Endothelial cell of umbilical vein (primary cell): ENCODE measurements at regions not wholly inside any gene's neighbourhood (a gene's known extent, or its start where the extent isn't known, plus 50 kb on each side); places are given as distances from the start of the nearest gene placed in this dataset.

Experiments
- BruUV-seq: library from RNA; stranded (reverse); fragments of 400-500 nt; replicated peaks from 2 replicates; lab custom pipeline; 2021; lab: Mats Ljungman, UMichigan
- CTCF ChIA-PET: fragments of 300-600, 350-600 bp; sonication (Branson Sonifier 250); formaldehyde crosslinking; loops from one replicate; lab custom pipeline; 2021; ENCODE audit warnings: antibody characterized with exemption, inconsistent platforms; lab: Charles Lee
- POLR2A ChIA-PET: fragments of 300-600, 350-600 bp; sonication (Branson Sonifier 250); formaldehyde crosslinking; loops from one replicate; lab custom pipeline; 2021; ENCODE audit warnings: antibody characterized with exemption, inconsistent platforms; lab: Charles Lee
- DNase-seq: peaks from one replicate; pipeline ENCODE4 v3.0.0-alpha.2; 2011; ENCODE audit warnings: low read depth, low spot score
- FAIRE-seq: peaks from 2 replicates; lab custom pipeline; 2011; peaks lifted over from hg19 to GRCh38; lab: Jason Lieb, UNC
- H2AFZ ChIP-seq: 2 replicates; pipeline ENCODE4 v1.6.0; 2012; ENCODE audit warnings: low read depth, low read length, control low read depth, inconsistent platforms
- H3K27ac ChIP-seq: 2 replicates; pipeline ENCODE4 v1.5.1; 2011; ENCODE audit warnings: low read depth, mild to moderate bottlenecking, control low read depth, low read length, moderate library complexity; ENCODE audit not compliant: insufficient read depth
- H3K27me3 ChIP-seq, 2 experiments: 2 replicates each; pipeline versions ENCODE4 v1.6.0 to v1.6.1; 2011; ENCODE audit warnings: low read length in 2 of 2, mixed read lengths in 1 of 2; ENCODE audit not compliant: control insufficient read depth in 2 of 2, insufficient read depth in 2 of 2
- H3K36me3 ChIP-seq, 2 experiments: 2 replicates in 1 of 2; 3 replicates in 1 of 2; pipeline ENCODE4 v1.5.1; 2011; ENCODE audit warnings: low read length in 2 of 2, mild to moderate bottlenecking in 1 of 2, moderate library complexity in 1 of 2; ENCODE audit not compliant: control insufficient read depth in 2 of 2, insufficient read depth in 2 of 2; ENCODE audit errors: extremely low read depth in 1 of 2
- H3K4me1 ChIP-seq: 3 replicates; pipeline ENCODE4 v1.5.1; 2011; ENCODE audit warnings: mild to moderate bottlenecking, low read length; ENCODE audit not compliant: control insufficient read depth, insufficient read depth; ENCODE audit errors: extremely low read depth
- H3K4me2 ChIP-seq: 2 replicates; pipeline ENCODE4 v1.6.1; 2011; ENCODE audit warnings: low read length, control low read depth, mixed read lengths; ENCODE audit not compliant: insufficient read depth
- H3K4me3 ChIP-seq, 3 experiments: fragments of 200-600 bp in 1 of 3; sonication (generic), shearing (Covaris generic) in 1 of 3; replicated peaks in 1 of 3; 2 replicates each; pipeline ENCODE4 v1.5.1; 2011 to 2016; ENCODE audit warnings: control low read depth in 3 of 3, low read length in 3 of 3, mild to moderate bottlenecking in 2 of 3, inconsistent platforms in 1 of 3, low read depth in 1 of 3, moderate library complexity in 1 of 3; ENCODE audit not compliant: insufficient read depth in 1 of 3
- H3K79me2 ChIP-seq: 2 replicates; pipeline ENCODE4 v1.6.0; 2012; ENCODE audit warnings: low read length, inconsistent platforms; ENCODE audit not compliant: control insufficient read depth, insufficient read depth
- H3K9ac ChIP-seq: replicated peaks from 2 replicates; pipeline ENCODE3; 2011; ENCODE audit warnings: low read length, control low read depth; ENCODE audit not compliant: insufficient read depth; ENCODE audit errors: extremely low read depth
- H3K9me1 ChIP-seq: replicated peaks from 3 replicates; pipeline ENCODE4 v1.6.0; 2011; ENCODE audit warnings: mild to moderate bottlenecking, low read length; ENCODE audit not compliant: control insufficient read depth, insufficient read depth; ENCODE audit errors: extremely low read depth
- H3K9me3 ChIP-seq: replicated peaks from 2 replicates; pipeline ENCODE4 v1.5.1; 2012; ENCODE audit warnings: low read length, inconsistent platforms; ENCODE audit not compliant: control insufficient read depth, insufficient read depth
- H4K20me1 ChIP-seq: replicated peaks from 2 replicates; pipeline ENCODE3; 2011; ENCODE audit warnings: mild to moderate bottlenecking, low read length; ENCODE audit not compliant: control insufficient read depth, insufficient read depth; ENCODE audit errors: extremely low read depth
- EZH2 ChIP-seq: IDR thresholded peaks from 2 replicates; pipeline ENCODE4 v1.6.1; 2012; ENCODE audit warnings: borderline replicate concordance, low read depth, mild to moderate bottlenecking, moderate library complexity, low read length, inconsistent platforms; ENCODE audit not compliant: severe bottlenecking
- FOS ChIP-seq: IDR thresholded peaks from 2 replicates; pipeline ENCODE4 v1.6.1; 2011; ENCODE audit warnings: mild to moderate bottlenecking, low read length, moderate library complexity, borderline replicate concordance; ENCODE audit not compliant: insufficient read depth
- GATA2 ChIP-seq: IDR thresholded peaks from 2 replicates; pipeline ENCODE4 v1.7.0; 2011; ENCODE audit warnings: low read depth, mild to moderate bottlenecking, moderate library complexity, mixed read lengths, low read length; ENCODE audit not compliant: insufficient read length, insufficient read depth
- JUN ChIP-seq: IDR thresholded peaks from 2 replicates; pipeline ENCODE4 v1.6.1; 2011; ENCODE audit warnings: borderline replicate concordance, low read depth; ENCODE audit not compliant: insufficient read length, insufficient read depth
- MAX ChIP-seq: IDR thresholded peaks from 2 replicates; pipeline ENCODE4 v1.6.1; 2011; ENCODE audit not compliant: insufficient read depth, insufficient read length
- MYC ChIP-seq: IDR thresholded peaks from one replicate; pipeline ENCODE4 v1.6.1; 2011; ENCODE audit warnings: mild to moderate bottlenecking, low read depth, low read length
- POLR2A ChIP-seq: IDR thresholded peaks from 2 replicates; pipeline ENCODE4 v1.6.1; 2012; ENCODE audit warnings: low read depth, mild to moderate bottlenecking, control low read depth, low read length
- POLR2AphosphoS5 ChIP-seq: IDR thresholded peaks from 2 replicates; pipeline ENCODE4 v1.6.1; 2012; ENCODE audit warnings: low read depth, mild to moderate bottlenecking, control low read depth, low read length, moderate library complexity; ENCODE audit not compliant: insufficient read depth
- dilution Hi-C: fragments of 300-500 bp; cut with MboI; formaldehyde crosslinking; loops from one replicate; pipeline ENCODE4 v1.15.0; 2019; ENCODE audit warnings: low sequenced_read_pairs; ENCODE audit not compliant: extremely low pct_ligation_motif_present
- intact Hi-C: fragments of 100-400 bp; cut with micrococcal nuclease; formaldehyde crosslinking; loops from one replicate; pipeline ENCODE4 v1.10.0; 2022
- TF ChIP-seq, protein P1 (sequence below), 2 donors: IDR thresholded peaks; 1 replicate in 1 of 2; 2 replicates in 1 of 2; pipeline ENCODE4 v1.5.1; 2011; ENCODE audit warnings: low read length in 2 of 2, mild to moderate bottlenecking in 2 of 2, moderate library complexity in 2 of 2, control low read depth in 1 of 2, inconsistent platforms in 1 of 2, low read depth in 1 of 2; ENCODE audit not compliant: insufficient read depth in 1 of 2; ENCODE audit errors: extremely low read depth in 1 of 2

DNA sequence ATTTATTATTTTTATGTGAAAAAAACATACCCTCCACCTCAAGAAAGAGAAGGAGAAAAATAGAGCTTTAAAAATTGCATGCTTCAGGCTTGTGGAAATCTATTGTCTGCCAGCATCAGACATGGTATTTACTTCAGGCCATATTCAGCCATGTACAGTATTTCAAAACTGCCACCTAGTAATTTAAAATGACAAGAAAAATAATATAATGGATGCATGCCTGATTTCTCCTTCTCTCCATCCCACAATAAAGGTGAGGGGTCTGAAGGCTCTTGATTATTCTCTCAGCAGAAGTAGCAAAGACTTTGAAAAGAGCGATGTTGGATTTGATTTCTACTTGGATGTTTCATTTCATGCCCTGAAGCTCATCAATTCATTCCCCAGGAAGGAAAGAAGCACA, 250.7 kb downstream of the TBC1D4 start:
- POLR2A ChIA-PET: interaction anchor here (0.6 kb wide), 1 partner anchor 943 kb away, joined by 10 read pairs; no protein-coding TSS in a partner anchor
- TF ChIP-seq MAX (no peak), EZH2 (no peak), FOS (no peak), JUN (no peak), POLR2A (no peak), POLR2AphosphoS5 (no peak), GATA2 (no peak), MYC (no peak)
- TF ChIP-seq, protein P1, sequence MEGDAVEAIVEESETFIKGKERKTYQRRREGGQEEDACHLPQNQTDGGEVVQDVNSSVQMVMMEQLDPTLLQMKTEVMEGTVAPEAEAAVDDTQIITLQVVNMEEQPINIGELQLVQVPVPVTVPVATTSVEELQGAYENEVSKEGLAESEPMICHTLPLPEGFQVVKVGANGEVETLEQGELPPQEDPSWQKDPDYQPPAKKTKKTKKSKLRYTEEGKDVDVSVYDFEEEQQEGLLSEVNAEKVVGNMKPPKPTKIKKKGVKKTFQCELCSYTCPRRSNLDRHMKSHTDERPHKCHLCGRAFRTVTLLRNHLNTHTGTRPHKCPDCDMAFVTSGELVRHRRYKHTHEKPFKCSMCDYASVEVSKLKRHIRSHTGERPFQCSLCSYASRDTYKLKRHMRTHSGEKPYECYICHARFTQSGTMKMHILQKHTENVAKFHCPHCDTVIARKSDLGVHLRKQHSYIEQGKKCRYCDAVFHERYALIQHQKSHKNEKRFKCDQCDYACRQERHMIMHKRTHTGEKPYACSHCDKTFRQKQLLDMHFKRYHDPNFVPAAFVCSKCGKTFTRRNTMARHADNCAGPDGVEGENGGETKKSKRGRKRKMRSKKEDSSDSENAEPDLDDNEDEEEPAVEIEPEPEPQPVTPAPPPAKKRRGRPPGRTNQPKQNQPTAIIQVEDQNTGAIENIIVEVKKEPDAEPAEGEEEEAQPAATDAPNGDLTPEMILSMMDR (IDR thresholded peaks at IDR 0.05; ENCODE audit: extremely low read depth in 1 of 2, insufficient read depth in 1 of 2, low read depth in 1 of 2, low read length in 2 of 2): no peak
- CTCF ChIA-PET: interaction anchor here (1.2 kb wide), 1 partner anchor 12 kb away, joined by 3 read pairs; no protein-coding TSS in a partner anchor

More for the DNA sequence above, 250.7 kb downstream of the TBC1D4 start:
- dilution Hi-C loops: no loop called here
- Histone ChIP-seq H3K79me2 (no peaks in the 10 kb centered on the region), H3K27me3 (no peaks in the 10 kb centered on the region), H4K20me1 (no peaks in the 10 kb centered on the region), H3K4me2 (no peak overlapping the region), H3K9me1 (no peaks in the 10 kb centered on the region), H3K4me3 (no peak overlapping the region), H3K36me3 (no peaks in the 10 kb centered on the region), H3K9me3 (no peaks in the 10 kb centered on the region), H3K27ac (no peak overlapping the region), H3K4me1 (no peaks in the 10 kb centered on the region), H3K9ac (no peak overlapping the region), H2AFZ (no peak overlapping the region)
- DNase-seq (no peak), FAIRE-seq (no peak)
- no TSS peak for BruUV-seq
- intact Hi-C loops: no loop called here
